GM12891 (cell line): ENCODE measurements at regions not wholly inside any gene's neighbourhood (a gene's known extent, or its start where the extent isn't known, plus 50 kb on each side); places are given as distances from the start of the nearest gene placed in this dataset.

Source experiments
- POLR2A ChIP-seq: IDR thresholded peaks from 2 replicates; pipeline ENCODE4 v1.6.1; 2011; ENCODE audit warnings: low read depth, low read length, control low read depth
- POLR2AphosphoS5 ChIP-seq: IDR thresholded peaks from 2 replicates; pipeline ENCODE4 v1.6.1; 2011; ENCODE audit warnings: low read depth, low read length, control low read depth
- TAF1 ChIP-seq: IDR thresholded peaks from 2 replicates; pipeline ENCODE4 v1.6.1; 2011; ENCODE audit warnings: low read depth, low read length, control low read depth

- no peak for TF ChIP-seq POLR2A
- TF ChIP-seq TAF1, result no peak
- TF ChIP-seq POLR2AphosphoS5, result no peak
Measured at GRCh38 chr9:27719711-27720110, 146.4 kb upstream of the C9orf72 start.
